NCI-H748 (cell line): ENCODE measurements at regions not wholly inside any gene's neighbourhood (a gene's known extent, or its start where the extent isn't known, plus 50 kb on each side); places are given as distances from the start of the nearest gene placed in this dataset.
A peak's percentile ranks its signal among the peaks of the same experiment; 100 is the strongest.

Source experiments
- DNase-seq: peaks from one replicate; lab custom pipeline; 2025; ENCODE audit not compliant: unreplicated experiment; lab: John Stamatoyannopoulos, UW

DNA sequence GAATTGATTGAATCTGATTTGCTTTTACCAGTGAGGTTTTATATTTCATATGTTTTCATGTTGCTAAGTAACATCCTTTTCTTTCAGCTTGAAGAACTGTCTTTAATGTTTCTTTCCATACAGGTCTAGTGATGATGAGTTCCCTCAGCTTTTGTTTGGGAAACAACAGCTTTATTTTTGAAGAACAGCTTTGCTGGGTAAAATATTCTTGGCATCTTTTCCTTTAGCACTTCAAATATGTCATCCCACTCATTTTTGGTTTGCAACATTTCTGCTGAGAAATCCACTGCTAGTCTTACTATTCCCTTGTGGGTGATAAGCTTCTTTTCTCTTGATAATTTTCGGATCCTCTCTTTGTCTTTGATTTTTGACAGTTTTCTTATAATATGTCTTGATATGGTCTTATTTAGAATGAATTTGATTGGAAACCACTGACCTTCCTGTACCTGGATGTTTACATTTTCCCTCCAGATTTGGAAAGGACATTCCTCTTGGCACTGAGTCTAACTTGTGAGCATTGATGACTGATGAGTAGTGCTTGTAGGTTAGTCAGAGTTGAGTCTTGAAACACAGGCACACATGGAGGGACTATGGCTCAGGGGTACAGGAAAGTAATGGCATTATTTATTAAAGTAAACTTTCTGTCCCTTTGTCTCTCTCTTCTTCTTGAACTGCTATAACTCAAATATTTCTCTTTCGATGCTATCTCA is 220.3 kb downstream of the SPATA31D1 start:
- DNase-seq: no peak

DNA sequence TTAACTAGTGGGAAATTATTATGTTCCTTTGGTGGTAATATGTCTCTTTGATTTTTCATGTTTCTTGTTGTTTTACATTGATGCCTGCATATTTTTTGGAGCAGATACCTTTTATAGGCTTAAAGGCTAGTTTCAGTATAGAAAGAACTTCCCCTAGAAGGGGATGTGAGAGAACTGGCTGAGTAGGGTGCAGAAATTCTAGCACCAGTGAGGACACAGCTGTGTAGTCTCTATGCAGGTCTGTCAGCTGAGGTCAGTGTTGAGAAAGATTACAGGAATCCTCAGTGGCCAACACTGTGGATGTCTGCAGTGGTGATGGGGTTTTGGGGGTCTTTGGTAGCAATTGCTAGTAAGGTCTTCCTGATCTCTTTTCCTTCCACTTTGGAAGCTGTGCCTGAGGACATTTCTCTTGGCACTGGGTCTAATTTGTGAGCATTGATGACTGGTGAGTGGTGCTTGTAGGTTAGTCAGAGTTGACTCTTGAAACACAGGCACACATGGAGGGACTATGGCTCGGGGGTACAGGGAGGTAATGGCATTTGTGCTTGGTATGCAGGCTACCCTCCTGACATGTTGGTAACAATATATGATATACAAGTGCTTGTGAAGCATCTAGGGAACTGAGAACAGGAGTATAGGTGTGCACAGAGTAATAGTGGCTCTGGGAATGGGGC is 221.4 kb downstream of the SPATA31D1 start:
- no peak for DNase-seq

DNA sequence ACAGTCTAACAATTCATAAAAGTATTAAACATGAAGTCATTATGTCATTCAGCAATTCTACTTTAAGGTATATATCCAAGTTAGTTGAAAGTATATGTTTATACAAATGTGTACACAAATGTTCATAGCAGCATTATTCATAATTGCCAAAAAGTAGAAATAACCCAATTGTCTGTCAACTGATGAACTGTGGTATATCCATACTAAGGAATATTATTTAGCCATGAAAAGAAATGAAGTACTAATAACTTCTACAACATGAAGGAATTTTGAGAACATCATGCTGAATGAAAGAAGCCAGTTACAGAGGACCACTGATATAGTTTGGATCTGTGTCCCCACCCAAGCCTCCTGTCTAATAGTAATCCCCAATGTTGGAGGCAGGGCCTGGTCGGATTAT is 224.3 kb downstream of the SPATA31D1 start:
- DNase-seq: no peak

DNA sequence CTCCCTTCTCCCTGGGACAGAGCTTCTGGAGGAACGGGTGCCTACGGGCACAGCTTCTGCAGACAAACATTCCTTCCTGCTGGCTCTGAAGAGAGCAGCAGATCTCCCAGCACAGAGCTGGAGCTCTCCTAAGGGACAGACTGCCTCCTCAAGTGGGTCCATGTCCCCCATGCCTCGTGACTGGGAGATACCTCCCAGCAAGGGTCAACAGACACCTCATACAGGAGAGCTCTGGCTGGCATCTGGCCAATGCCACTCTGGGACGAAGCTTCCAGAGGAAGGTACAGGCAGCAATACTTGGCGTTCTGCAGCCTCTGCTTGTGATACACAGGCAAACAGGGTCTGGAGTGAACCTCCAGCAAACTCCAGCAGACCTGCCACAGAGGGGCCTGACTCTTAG is 227.9 kb downstream of the SPATA31D1 start:
- DNase-seq: no peak

DNA sequence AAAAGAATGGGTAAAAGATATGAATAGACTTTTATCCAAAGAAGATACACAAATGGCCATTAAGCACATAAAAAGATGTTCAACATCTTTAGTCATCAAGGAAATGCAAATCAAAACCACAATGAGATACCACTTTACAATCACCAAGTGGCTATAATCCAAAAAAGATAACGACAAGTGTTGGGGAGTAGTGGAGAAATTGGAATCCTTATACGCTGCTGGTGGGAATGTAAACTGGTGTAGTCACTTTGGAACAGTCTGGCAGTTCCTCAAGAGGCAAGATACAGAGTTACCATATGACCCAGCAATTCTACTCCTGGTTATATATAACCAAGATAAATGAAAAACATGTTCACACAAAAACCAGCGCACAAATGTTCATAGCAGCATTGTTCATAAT is 234.9 kb downstream of the SPATA31D1 start:
- no peak for DNase-seq

DNA sequence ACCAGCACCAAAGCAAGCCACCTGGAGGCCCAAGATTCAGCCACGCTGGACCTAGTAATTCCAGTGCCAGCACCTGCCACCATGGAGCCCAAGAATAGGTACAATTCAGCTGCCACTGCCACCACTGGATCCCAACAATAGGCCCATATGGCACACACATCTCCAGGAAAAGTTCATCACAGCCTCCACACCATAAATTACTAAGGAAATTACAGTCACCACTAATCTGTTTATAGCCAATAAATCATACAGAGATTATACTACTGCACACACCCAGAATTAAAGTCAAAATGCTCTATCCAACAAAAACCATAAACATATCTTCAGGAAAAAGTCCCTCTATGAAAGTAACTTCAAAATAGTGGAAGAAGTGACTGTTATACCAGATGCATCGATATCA is 242.8 kb downstream of the SPATA31D1 start:
- no peak for DNase-seq

DNA sequence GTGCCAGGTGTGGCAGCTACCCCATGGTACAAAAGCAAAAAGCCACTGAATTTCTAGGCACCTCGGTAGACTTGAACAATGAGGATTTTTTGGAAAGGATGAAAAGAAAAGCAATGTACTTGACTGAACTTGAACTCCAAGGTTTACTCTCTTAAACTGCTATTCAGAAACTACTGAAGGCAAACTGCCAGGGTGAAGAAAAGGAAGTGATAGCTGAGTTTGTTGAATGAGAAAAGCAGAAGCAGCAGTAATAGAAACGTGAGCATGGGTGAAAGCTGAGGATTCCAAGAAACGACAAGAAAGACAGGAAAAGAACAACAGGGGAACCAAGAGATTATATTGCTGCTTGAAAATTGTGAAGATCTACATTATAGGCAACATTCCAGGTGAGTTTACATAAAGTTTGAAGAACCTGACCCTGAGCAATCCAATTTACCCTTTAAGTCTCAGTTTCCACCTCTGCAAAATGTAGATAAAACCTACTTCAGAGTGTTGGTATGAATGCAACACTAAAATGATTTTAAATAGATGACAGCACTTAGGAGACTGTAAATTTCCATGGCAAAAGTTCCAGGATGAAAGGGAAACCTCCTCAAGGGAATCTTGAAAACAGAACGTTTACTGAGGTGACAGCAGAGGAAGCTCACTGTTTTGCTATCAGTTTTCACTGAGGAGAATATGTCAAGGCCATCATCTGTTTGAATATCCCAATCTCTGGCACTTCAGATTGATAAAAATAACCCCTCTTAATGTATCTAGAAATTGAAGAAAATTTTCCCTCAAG is 245.8 kb downstream of the SPATA31D1 start:
- no peak for DNase-seq

DNA sequence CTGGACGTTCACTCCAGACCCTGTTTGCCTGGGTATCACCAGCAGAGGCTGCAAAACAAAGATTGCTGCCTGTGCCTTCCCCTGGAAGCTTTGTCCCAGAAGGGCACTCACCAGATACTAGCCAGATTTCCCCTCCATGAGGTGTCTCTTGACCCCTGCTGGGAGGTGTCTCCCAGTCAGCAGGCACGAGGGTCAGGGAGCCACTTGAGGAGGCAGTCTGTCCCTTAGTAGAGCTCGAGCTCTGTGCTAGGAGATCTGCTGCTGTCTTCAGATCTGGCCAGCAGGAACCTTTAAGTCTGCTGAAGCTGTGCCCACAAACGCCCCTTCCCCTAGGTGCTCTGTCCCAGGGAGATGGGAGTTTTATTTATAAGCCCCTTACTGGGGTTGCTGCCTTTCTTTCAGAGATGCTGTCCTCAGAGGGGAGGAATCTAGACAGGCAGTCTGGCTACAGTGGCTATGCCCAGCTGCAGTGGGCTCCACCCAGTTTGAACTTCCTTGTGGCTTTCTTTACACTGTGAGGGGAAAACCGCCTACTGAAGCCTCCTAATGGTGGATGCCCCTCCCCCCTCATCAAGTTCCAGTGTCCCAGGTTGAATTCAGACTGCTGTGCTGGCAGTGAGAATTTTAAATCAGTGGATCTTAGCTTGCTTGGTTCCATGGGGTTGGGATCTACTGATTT is 253.9 kb downstream of the SPATA31D1 start:
- no peak for DNase-seq

DNA sequence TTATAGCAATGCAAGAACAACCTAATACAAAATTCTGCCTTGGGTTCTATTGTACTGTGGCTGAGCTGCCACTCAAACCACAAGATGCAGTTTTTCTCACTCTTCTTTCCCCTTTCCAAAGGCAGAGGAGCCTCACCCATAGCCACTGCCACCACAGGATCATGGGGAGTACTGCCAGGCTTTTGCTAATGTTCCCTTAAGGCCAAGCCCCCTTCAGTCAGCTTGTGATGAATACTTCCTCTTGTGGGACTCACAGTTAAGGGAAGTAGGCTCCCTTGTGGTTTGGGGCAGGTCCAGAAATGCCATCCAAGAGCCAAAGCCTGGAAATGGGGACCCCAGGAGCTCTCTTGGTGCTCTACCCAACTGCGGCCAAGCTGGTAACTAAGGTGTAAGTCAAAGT is 258.7 kb downstream of the SPATA31D1 start:
- DNase-seq: no peak

DNA sequence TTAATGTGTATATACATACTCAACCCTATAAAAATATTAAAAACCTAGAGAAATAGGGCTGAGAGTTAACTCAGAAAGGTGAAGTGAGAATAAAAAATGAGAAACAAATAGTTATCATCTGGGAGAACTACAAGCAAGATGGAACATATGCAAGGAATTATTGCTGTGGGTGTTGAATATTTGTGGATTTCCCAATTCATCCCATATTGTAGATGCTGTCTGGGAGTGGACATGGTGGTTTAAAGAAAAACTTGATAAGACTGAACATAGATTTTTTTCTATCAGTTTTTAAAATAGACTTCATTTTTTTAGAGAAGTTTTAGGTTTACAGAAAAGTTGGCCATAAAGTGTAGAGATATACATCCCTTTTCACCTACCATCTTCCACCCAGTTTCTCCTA is 263.5 kb downstream of the SPATA31D1 start:
- no peak for DNase-seq

DNA sequence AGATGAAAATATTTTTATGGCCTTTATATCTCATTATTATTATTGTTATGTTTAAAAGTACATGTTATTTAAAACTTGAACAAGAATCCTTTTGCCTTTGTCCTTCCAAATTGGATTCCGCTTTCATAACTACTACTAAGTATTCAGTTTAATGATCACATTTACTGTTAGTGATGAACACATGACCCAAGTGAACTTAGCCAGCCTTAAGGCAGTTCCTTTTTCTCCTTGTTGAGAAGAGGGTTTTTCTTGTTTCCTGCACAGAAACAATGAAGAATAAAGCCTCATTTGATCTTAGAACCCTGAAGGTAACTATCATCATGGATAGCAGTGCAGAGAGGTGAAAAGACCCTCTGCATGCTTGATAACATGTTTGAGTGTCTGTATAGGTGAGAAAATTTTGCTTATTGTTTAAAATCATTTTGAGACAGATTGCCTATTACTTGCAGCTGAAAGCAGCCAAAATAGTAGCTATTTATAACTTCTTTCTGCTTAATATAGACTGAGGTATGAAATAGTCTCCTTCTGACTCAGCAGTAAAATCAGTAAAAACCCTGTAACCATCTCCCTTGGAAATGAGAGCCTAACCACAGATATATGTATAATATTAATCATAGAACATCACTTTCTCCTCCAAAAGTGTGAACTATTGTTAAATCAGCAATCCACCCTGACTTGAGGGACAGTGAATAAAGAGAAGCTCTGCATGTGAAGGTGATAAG is 266.2 kb downstream of the SPATA31D1 start:
- no peak for DNase-seq

DNA sequence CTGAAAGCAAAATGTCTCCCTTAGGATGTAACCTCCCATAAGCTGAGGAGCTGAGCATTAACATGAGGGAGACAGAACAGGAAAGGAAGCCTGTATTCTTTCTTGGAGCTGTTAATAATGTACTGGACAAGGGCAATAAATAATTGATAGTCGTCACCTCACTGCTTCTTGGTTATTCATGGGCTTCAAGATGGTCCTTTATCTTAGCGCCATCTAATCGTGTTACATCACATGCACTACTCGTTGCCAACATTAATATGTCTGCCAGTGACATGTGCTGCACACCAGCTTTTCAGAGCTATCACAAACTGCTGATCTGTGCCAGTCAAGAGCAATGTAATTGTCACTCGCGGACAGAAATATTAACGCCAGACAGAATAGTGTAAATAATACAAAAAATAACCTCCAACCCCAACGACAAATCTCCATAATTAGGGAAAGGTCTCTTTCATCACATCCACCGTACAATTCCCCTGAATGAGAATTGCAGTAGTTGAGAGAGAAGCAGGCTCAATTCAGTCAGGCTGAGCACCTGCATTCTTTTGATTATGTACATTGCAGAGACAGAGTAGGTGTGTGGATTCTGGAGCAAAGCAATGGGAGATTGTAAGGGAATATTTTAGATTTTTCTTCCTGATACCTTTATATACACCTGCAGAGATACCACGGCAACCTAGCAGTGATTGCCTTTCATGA is 267.1 kb downstream of the SPATA31D1 start:
- peak; percentile 26 for DNase-seq

DNA sequence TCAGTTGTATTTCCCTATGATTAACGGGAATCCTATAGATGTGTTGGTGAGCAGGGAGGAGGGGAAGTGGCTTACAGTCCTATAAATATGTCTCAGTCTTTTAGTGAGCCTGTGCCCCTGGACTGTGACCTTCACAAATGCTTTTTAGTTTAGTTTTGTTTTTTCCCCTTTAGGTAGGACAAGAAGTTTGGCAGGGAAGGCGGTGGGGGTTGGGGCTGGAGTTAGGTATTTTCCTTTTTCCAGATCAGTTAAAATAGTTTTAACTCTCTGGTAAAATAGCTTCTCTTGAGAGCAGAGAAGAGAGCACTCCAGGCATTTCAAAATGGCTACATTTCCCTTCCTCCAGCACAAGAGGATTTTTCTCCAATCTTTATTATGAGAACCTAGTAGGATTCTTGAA is 272.1 kb downstream of the SPATA31D1 start:
- no peak for DNase-seq

DNA sequence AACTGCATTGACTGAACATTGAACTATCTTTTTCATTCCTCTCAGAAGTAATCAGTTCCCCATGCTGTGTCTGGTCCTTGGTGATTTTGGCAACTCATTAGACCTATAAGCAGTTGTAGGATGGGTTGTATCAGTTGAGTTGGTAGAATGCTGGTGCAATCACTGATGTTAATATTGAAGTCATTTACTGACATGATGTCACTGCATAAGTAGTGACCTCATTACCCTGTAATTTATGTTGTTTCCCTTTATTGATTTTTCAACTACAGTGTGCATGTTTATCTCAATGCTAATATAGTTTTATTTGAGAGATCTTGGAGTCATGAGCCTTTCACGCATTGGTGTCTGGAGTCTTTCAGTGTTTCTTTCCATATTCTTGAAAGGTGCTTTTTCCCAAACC is 275.0 kb downstream of the SPATA31D1 start:
- DNase-seq: no peak

DNA sequence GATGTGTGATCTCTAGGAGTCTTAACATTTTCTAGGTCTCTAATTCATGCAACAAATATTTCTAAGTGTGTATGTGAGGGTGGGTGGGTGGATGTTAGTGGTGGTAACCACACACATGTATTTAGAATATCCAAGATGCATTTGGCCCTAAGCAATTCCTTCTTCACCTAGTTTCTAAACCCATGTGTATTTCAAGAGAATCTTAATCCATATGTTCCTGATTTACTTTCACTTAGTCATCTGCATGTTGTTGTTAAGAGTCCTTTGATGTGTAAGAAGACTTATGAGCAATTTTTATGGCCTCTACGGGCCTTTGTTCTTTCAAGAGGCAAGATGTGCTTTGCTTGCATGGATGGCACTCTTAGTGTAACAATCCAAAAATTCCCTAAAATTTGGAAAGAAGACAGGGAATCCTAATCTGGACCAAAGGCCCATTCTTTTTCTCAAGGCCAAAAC is 282.6 kb downstream of the SPATA31D1 start:
- no peak for DNase-seq

DNA sequence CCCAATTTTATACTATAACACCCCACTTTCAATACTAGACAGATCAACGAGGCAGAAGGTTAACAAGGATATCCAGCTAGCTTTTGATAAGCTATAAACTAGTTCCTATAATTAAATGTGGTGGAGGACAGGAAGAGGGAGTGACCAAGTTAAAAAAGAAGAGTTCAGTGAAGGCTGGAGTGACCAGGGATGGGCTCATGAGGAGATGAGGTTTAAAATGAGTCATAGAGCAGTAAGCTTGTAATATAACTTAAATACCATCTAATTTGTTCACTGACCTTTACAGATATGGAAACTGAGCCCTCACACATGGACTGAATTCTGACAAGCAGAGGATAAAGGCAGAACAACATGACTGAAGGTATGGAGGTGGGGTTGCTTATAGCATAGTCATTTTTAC is 284.5 kb downstream of the SPATA31D1 start:
- DNase-seq: no peak

DNA sequence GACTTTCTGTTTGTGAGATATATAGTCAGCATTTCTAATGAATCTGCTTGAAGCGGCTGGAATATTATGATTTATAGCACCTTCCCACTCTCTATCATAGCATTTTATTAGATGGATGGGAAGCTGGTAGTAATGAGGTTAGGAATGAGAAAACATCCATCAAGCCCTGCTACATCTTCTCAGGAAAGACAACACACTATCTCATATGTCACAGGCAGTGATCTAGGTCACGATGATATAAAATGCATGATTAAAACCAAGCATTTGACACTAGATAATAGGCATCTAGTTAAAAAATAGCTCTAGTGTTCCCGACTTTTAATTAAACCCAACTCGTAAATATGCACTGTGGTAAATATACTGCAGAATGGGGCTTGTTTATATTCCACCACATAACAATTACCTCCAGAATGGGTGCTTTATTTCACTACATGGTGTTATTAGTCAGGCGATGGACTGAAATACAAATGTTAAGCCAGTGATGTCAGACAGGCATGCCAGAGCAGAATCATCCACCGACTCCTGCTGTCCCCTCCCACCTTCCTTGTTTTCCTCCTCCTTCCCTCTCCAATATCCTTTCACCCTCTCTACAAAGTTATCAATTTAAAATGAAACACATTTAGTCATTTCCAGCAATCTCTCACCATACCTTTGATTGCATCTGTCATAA is 286.8 kb downstream of the SPATA31D1 start:
- DNase-seq: no peak

DNA sequence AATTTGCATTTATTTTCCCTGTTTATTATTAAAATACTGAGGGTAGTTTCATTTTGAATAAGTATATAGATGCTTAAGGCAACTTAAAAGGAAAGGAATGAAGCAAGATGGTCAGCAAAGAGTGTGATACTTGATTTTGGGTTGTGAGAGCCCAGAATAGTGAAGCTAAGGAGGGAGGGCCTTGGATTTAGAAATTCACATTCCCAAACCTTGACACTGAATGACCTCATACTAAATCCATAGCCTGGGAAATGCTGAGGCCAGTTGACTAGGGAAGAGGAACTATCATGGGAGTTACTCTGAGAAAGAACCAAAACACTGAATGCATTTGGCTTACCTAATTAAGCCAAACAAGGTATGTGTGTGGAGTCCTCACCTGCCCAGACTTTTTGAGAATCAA is 292.5 kb downstream of the SPATA31D1 start:
- DNase-seq: no peak

DNA sequence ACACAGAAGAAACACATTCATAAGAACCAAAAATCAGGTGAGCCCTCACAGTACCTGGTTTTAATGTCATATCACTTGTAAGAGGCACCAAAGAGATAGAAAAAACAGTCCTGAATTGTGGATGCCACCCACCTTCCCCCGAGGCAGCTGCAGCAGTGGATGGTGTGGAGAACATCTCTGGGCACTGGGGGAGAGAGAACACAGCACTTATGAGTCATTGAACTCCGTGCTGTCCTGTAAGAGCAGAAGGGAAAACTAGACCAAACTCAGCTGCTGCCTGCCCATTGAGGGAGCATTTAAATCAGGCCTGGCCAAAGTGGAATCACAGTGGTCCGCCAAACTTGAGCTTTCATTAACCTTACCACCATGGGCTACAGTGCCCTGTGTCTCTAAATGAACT is 296.2 kb downstream of the SPATA31D1 start:
- DNase-seq: no peak

DNA sequence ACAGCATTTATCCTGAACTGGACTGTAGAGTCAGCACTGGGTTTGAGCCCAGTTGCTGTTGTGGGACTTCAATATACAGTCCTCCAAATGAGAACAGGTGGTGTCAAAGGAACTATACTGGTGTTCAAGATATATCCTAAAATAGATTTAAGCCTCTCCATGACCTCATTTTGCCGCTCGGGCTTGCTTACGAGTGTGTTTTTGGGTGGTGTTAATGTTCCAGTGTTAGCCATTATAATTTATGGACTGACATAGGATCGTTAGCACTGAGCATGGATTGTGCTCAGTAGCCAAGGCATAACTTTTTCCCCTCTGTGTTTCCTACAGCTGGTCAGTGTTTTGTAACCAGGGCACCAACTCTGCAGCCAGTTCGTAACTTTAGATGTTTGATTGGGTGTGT is 306.6 kb downstream of the SPATA31D1 start:
- no peak for DNase-seq
